ENCODE measurements at regions not wholly inside any gene's neighbourhood (a gene's known extent, or its start where the extent isn't known, plus 50 kb on each side); places are given as distances from the start of the nearest gene placed in this dataset.
"Not testable (repeated sequence)": the region's sequence is repeated elsewhere in the genome, so short reads cannot be mapped to it uniquely, and the experiment has no call there.

GRCh38 chr5:173396311-173396993 lies 68.2 kb upstream of the STC2 start:
- ATAC-seq (ENCODE audit: low FRiP score) (no peak), DNase-seq (ENCODE audit: low spot score) (no peak)
- no peak for TF ChIP-seq CTCF (IDR thresholded peaks at IDR 0.05)

- DNase-seq (ENCODE audit: low spot score): no peak
- no peak for TF ChIP-seq CTCF (IDR thresholded peaks at IDR 0.05)
These were observed 67.7 kb upstream of the STC2 start for GRCh38 chr5:173395933-173396308.

GRCh38 chr5:173395257-173395932 lies 67.2 kb upstream of the STC2 start:
- ATAC-seq (ENCODE audit: low FRiP score) (no peak), DNase-seq (ENCODE audit: low spot score) (no peak)

More at GRCh38 chr5:173395933-173396308, 67.7 kb upstream of the STC2 start:
- no peak for ATAC-seq (ENCODE audit: low FRiP score)

GRCh38 chr5:173394701-173395100 lies 66.5 kb upstream of the STC2 start:
- ATAC-seq (ENCODE audit: low FRiP score): no peak
- no peak for DNase-seq (ENCODE audit: low spot score)
- no peak for TF ChIP-seq CTCF (IDR thresholded peaks at IDR 0.05)

More at GRCh38 chr5:173395257-173395932, 67.2 kb upstream of the STC2 start:
- TF ChIP-seq CTCF (IDR thresholded peaks at IDR 0.05): no peak

- DNase-seq (ENCODE audit: low spot score) (no peak), ATAC-seq (ENCODE audit: low FRiP score) (no peak)
- no peak for TF ChIP-seq CTCF (IDR thresholded peaks at IDR 0.05)
These were observed 64.0 kb upstream of the STC2 start for GRCh38 chr5:173392172-173392571.

- ATAC-seq (ENCODE audit: low FRiP score): no peak
- TF ChIP-seq CTCF (IDR thresholded peaks at IDR 0.05): no peak
- DNase-seq (ENCODE audit: low spot score): no peak
These were observed 62.8 kb upstream of the STC2 start for GRCh38 chr5:173391031-173391430.

- not testable (repeated sequence) for DNase-seq (ENCODE audit: low spot score); ATAC-seq (ENCODE audit: low FRiP score)
These were observed 59.1 kb upstream of the STC2 start for GRCh38 chr5:173387293-173387692.

All from omental fat pad (tissue), 3 donors.